HepG2 (cell line): ENCODE measurements at regions not wholly inside any gene's neighbourhood (a gene's known extent, or its start where the extent isn't known, plus 50 kb on each side); places are given as distances from the start of the nearest gene placed in this dataset.

Experiments used
- BRD4 ChIP-seq: sonication (generic); formaldehyde crosslinking; IDR thresholded peaks from 2 replicates; pipeline ENCODE4 v1.4.0; 2020; ENCODE audit warnings: missing genetic modification reagents
- CSRNP1 ChIP-seq: sonication (generic); formaldehyde crosslinking; IDR thresholded peaks from 2 replicates; pipeline ENCODE4 v1.8.1; 2023; ENCODE audit warnings: mild to moderate bottlenecking, missing genetic modification reagents
- DMAP1 ChIP-seq: IDR thresholded peaks from 2 replicates; pipeline ENCODE4 v1.6.1; 2016
- GATAD2A ChIP-seq: IDR thresholded peaks from 2 replicates; pipeline ENCODE4 v1.6.1; 2016
- HNF4A ChIP-seq: sonication (generic); formaldehyde crosslinking; IDR thresholded peaks from 2 replicates; pipeline ENCODE4 v1.4.0; 2020; ENCODE audit warnings: missing genetic modification reagents
- HNRNPK ChIP-seq: fragments of 200-400 bp; formaldehyde crosslinking; IDR thresholded peaks from 2 replicates; pipeline ENCODE4 v1.6.1; 2018; ENCODE audit warnings: low read length, low read depth, moderate library complexity, mild to moderate bottlenecking; ENCODE audit not compliant: poor library complexity, severe bottlenecking
- ISX ChIP-seq: sonication (generic); formaldehyde crosslinking; conservative IDR thresholded peaks from 2 replicates; pipeline ENCODE4 v1.5.0; 2020; ENCODE audit warnings: missing genetic modification reagents
- MTA3 ChIP-seq: sonication (generic); formaldehyde crosslinking; IDR thresholded peaks from 2 replicates; pipeline ENCODE4 v1.4.0; 2020; ENCODE audit warnings: missing genetic modification reagents
- MYNN ChIP-seq: sonication (generic); formaldehyde crosslinking; IDR thresholded peaks from 2 replicates; pipeline ENCODE4 v1.4.0; 2020; ENCODE audit warnings: mild to moderate bottlenecking, low read depth, missing genetic modification reagents
- PRDM15 ChIP-seq: sonication (generic); formaldehyde crosslinking; IDR thresholded peaks from 2 replicates; pipeline ENCODE4 v1.4.0; 2020; ENCODE audit warnings: missing genetic modification reagents
- TRAFD1 ChIP-seq: sonication (generic); formaldehyde crosslinking; IDR thresholded peaks from 2 replicates; pipeline ENCODE4 v1.5.1; 2020; ENCODE audit warnings: missing genetic modification reagents, mild to moderate bottlenecking, borderline replicate concordance
- XBP1 ChIP-seq: sonication (generic); formaldehyde crosslinking; IDR thresholded peaks from 2 replicates; pipeline ENCODE4 v1.5.0; 2020; ENCODE audit warnings: missing genetic modification reagents
- ZBTB26 ChIP-seq: IDR thresholded peaks from 2 replicates; pipeline ENCODE4 v1.6.1; 2016; ENCODE audit warnings: missing compliant biosample characterization, missing genetic modification reagents, borderline replicate concordance
- ZBTB7A ChIP-seq: sonication (generic); formaldehyde crosslinking; IDR thresholded peaks from 2 replicates; pipeline ENCODE4 v1.8.0; 2022; ENCODE audit warnings: mild to moderate bottlenecking, missing genetic modification reagents
- ZHX1 ChIP-seq: sonication (generic); formaldehyde crosslinking; IDR thresholded peaks from 2 replicates; pipeline ENCODE4 v1.8.1; 2022; ENCODE audit warnings: low read depth, mild to moderate bottlenecking, missing genetic modification reagents
- ZNF205 ChIP-seq: IDR thresholded peaks from 2 replicates; pipeline ENCODE4 v1.6.1; 2018; ENCODE audit warnings: missing biosample characterization, missing genetic modification reagents
- ZNF331 ChIP-seq: sonication (generic); formaldehyde crosslinking; IDR thresholded peaks from 2 replicates; pipeline ENCODE4 v1.4.0; 2020; ENCODE audit warnings: missing genetic modification reagents
- ZNF34 ChIP-seq: sonication (generic); formaldehyde crosslinking; IDR thresholded peaks from 2 replicates; pipeline ENCODE4 v1.4.0; 2020; ENCODE audit warnings: mild to moderate bottlenecking, missing genetic modification reagents, borderline replicate concordance
- ZNF614 ChIP-seq: IDR thresholded peaks from 2 replicates; pipeline ENCODE4 v1.6.1; 2018; ENCODE audit warnings: missing biosample characterization, missing genetic modification reagents, inconsistent platforms, borderline replicate concordance
- ZNF782 ChIP-seq: sonication (generic); formaldehyde crosslinking; IDR thresholded peaks from 2 replicates; pipeline ENCODE4 v1.4.0; 2020; ENCODE audit warnings: missing genetic modification reagents, mild to moderate bottlenecking, borderline replicate concordance
- ZNF841 ChIP-seq: sonication (generic); formaldehyde crosslinking; IDR thresholded peaks from 2 replicates; pipeline ENCODE4 v1.8.1; 2023; ENCODE audit warnings: missing genetic modification reagents, borderline replicate concordance

- TF ChIP-seq MTA3 (CRISPR knock-in tag) (no peak), TRAFD1 (CRISPR knock-in tag) (no peak), PRDM15 (CRISPR knock-in tag) (no peak), ZBTB7A (CRISPR knock-in tag) (no peak), ISX (CRISPR knock-in tag) (no peak), HNF4A (CRISPR knock-in tag) (peak; percentile 26; the same call in 1 of the 2 replicates), BRD4 (no peak), ZNF614 (0 out of 2 replicates have a peak, but pooled peaks have one; percentile 8), ZNF841 (CRISPR knock-in tag) (no peak), ZHX1 (no peak), ZNF782 (no peak), DMAP1 (CRISPR knock-in tag) (no peak), HNRNPK (no peak), MYNN (no peak), CSRNP1 (no peak), ZBTB26 (no peak), ZNF205 (no peak), ZNF331 (CRISPR knock-in tag) (no peak), GATAD2A (CRISPR knock-in tag) (peak; percentile 73), XBP1 (CRISPR knock-in tag) (no peak), ZNF34 (no peak)
Observed at GRCh38 chr12:46664761-46665287, 161.0 kb downstream of the SLC38A4 start (continued).
